ENCODE measurements at regions not wholly inside any gene's neighbourhood (a gene's known extent, or its start where the extent isn't known, plus 50 kb on each side); places are given as distances from the start of the nearest gene placed in this dataset.

- no peak for FAIRE-seq
- TF ChIP-seq CTCF (IDR thresholded peaks at IDR 0.05; ENCODE audit: borderline replicate concordance, extremely low read depth, insufficient read depth), result no peak
- H3K9ac ChIP-seq (ENCODE audit: low read length in 3 of 3), result no peak overlapping the region
- intact Hi-C loops (cut with DNase I), result no loop called here
- H3K4me3 ChIP-seq (ENCODE audit: low read length in 3 of 3), result no peak overlapping the region
- DNase-seq, result peak in 2 of 5 donors; percentile 46 to 66
- H3K27ac ChIP-seq (ENCODE audit: low read depth in 2 of 2, low read length in 2 of 2), result no peak overlapping the region
- no peaks in the 10 kb centered on the region for H3K4me1 ChIP-seq (ENCODE audit: control insufficient read depth in 2 of 3, insufficient read depth in 2 of 3, low read depth in 1 of 3, low read length in 3 of 3)
- H3K27me3 ChIP-seq (ENCODE audit: control insufficient read depth, insufficient read depth, low read length), result no peaks in the 10 kb centered on the region
- no peaks in the 10 kb centered on the region for H3K36me3 ChIP-seq (ENCODE audit: control insufficient read depth in 2 of 3, insufficient read depth in 3 of 3, low read length in 3 of 3)
- H3K9me3 ChIP-seq (ENCODE audit: control insufficient read depth in 2 of 3, insufficient read depth in 1 of 3, low read length in 3 of 3), result no peaks in the 10 kb centered on the region
Observed at GRCh38 chr5:143657647-143658285, 154.2 kb upstream of the HMHB1 start.

GRCh38 chr5:143653766-143654282 lies 158.1 kb upstream of the HMHB1 start:
- Histone ChIP-seq H3K9ac (ENCODE audit: low read length in 3 of 3) (no peak overlapping the region), H3K4me1 (ENCODE audit: control insufficient read depth in 2 of 3, insufficient read depth in 2 of 3, low read depth in 1 of 3, low read length in 3 of 3) (no peaks in the 10 kb centered on the region), H3K9me3 (ENCODE audit: control insufficient read depth in 2 of 3, insufficient read depth in 1 of 3, low read length in 3 of 3) (no peaks in the 10 kb centered on the region), H3K36me3 (ENCODE audit: control insufficient read depth in 2 of 3, insufficient read depth in 3 of 3, low read length in 3 of 3) (no peaks in the 10 kb centered on the region), H3K27ac (ENCODE audit: low read depth in 2 of 2, low read length in 2 of 2) (no peak overlapping the region), H3K4me3 (ENCODE audit: low read length in 3 of 3) (no peak overlapping the region), H3K27me3 (ENCODE audit: control insufficient read depth, insufficient read depth, low read length) (no peaks in the 10 kb centered on the region)
- TF ChIP-seq CTCF (IDR thresholded peaks at IDR 0.05; ENCODE audit: borderline replicate concordance, extremely low read depth, insufficient read depth), result no peak
- no peak for DNase-seq
- intact Hi-C loops (cut with DNase I), result no loop called here
- no peak for FAIRE-seq

- no peaks in the 10 kb centered on the region for H3K4me1 ChIP-seq (ENCODE audit: control insufficient read depth in 2 of 3, insufficient read depth in 2 of 3, low read depth in 1 of 3, low read length in 3 of 3)
- FAIRE-seq (no peak), DNase-seq (no peak)
- H3K27me3 ChIP-seq (ENCODE audit: control insufficient read depth, insufficient read depth, low read length), result no peaks in the 10 kb centered on the region
- no peak for TF ChIP-seq CTCF (IDR thresholded peaks at IDR 0.05; ENCODE audit: borderline replicate concordance, extremely low read depth, insufficient read depth)
- no peak overlapping the region for H3K27ac ChIP-seq (ENCODE audit: low read depth in 2 of 2, low read length in 2 of 2)
- H3K36me3 ChIP-seq (ENCODE audit: control insufficient read depth in 2 of 3, insufficient read depth in 3 of 3, low read length in 3 of 3), result no peaks in the 10 kb centered on the region
- H3K4me3 ChIP-seq (ENCODE audit: low read length in 3 of 3), result no peak overlapping the region
- no peak overlapping the region for H3K9ac ChIP-seq (ENCODE audit: low read length in 3 of 3)
- H3K9me3 ChIP-seq (ENCODE audit: control insufficient read depth in 2 of 3, insufficient read depth in 1 of 3, low read length in 3 of 3), result no peaks in the 10 kb centered on the region
- intact Hi-C loops (cut with DNase I), result no loop called here
Observed at GRCh38 chr5:143653256-143653655, 158.7 kb upstream of the HMHB1 start.

Measured in kidney (tissue), 13 donors.